Fibroblast of lung (primary cell): ENCODE measurements at regions not wholly inside any gene's neighbourhood (a gene's known extent, or its start where the extent isn't known, plus 50 kb on each side); places are given as distances from the start of the nearest gene placed in this dataset.

Experiments used
- DNase-seq, 2 donors: peaks; one replicate each; pipeline versions ENCODE4 v3.0.0 to v3.0.0-alpha.2; 2010; ENCODE audit warnings: low read depth in 2 of 2
- H2AFZ ChIP-seq: 2 replicates; pipeline ENCODE4 v1.5.1; 2012; ENCODE audit warnings: low read length, control low read depth, inconsistent platforms
- H3K27ac ChIP-seq: 2 replicates; pipeline ENCODE4 v1.5.1; 2011; ENCODE audit warnings: low read length, control low read depth; ENCODE audit not compliant: insufficient read depth
- H3K27me3 ChIP-seq: 2 replicates; pipeline ENCODE4 v1.5.1; 2011; ENCODE audit warnings: mild to moderate bottlenecking, low read length; ENCODE audit not compliant: control insufficient read depth, insufficient read depth
- H3K36me3 ChIP-seq: 2 replicates; pipeline ENCODE4 v1.5.1; 2011; ENCODE audit warnings: low read length; ENCODE audit not compliant: control insufficient read depth, insufficient read depth
- H3K4me1 ChIP-seq: 2 replicates; pipeline ENCODE4 v1.5.1; 2011; ENCODE audit warnings: low read length; ENCODE audit not compliant: control insufficient read depth, insufficient read depth; ENCODE audit errors: extremely low read depth
- H3K4me2 ChIP-seq: 2 replicates; pipeline ENCODE4 v1.5.1; 2011; ENCODE audit warnings: low read length, control low read depth; ENCODE audit not compliant: insufficient read depth; ENCODE audit errors: extremely low read depth
- H3K4me3 ChIP-seq, 4 experiments: fragments of 200-600 bp in 1 of 4; sonication (generic) in 1 of 4; replicated peaks in 1 of 4; 2 replicates each; pipeline ENCODE4 v1.5.1; 2011 to 2016; ENCODE audit warnings: low read length in 4 of 4, low read depth in 3 of 4, mild to moderate bottlenecking in 3 of 4, control low read depth in 2 of 4, inconsistent platforms in 1 of 4, mixed read lengths in 1 of 4; ENCODE audit not compliant: insufficient read depth in 1 of 4; ENCODE audit errors: control extremely low read depth in 1 of 4
- H3K79me2 ChIP-seq: 2 replicates; pipeline ENCODE4 v1.5.1; 2012; ENCODE audit warnings: mild to moderate bottlenecking, low read length, inconsistent platforms; ENCODE audit not compliant: control insufficient read depth, insufficient read depth
- H3K9ac ChIP-seq: 2 replicates; pipeline ENCODE4 v1.5.1; 2011; ENCODE audit warnings: mild to moderate bottlenecking, low read length, control low read depth; ENCODE audit not compliant: insufficient read depth
- H3K9me3 ChIP-seq: 2 replicates; pipeline ENCODE4 v1.5.1; 2012; ENCODE audit warnings: low read depth, low read length; ENCODE audit not compliant: control insufficient read depth, insufficient read depth
- H4K20me1 ChIP-seq: 2 replicates; pipeline ENCODE4 v1.5.1; 2011; ENCODE audit warnings: low read length; ENCODE audit not compliant: control insufficient read depth, insufficient read depth; ENCODE audit errors: extremely low read depth
- EZH2 ChIP-seq: IDR thresholded peaks from 2 replicates; pipeline ENCODE4 v1.5.1; 2012; ENCODE audit warnings: low read length, control low read depth, mild to moderate bottlenecking; ENCODE audit errors: missing control alignments
- TF ChIP-seq, protein P1 (sequence below), 2 donors: IDR thresholded peaks in 1 of 2; conservative IDR thresholded peaks in 1 of 2; 1 replicate in 1 of 2; 2 replicates in 1 of 2; pipeline ENCODE4 v1.5.1; 2011 to 2012; ENCODE audit warnings: low read length in 2 of 2, control low read depth in 1 of 2, inconsistent platforms in 1 of 2, low read depth in 1 of 2, mild to moderate bottlenecking in 1 of 2

- Histone ChIP-seq H4K20me1 (no peaks in the 10 kb centered on the region), H3K36me3 (no peaks in the 10 kb centered on the region), H3K4me1 (no peaks in the 10 kb centered on the region), H3K27me3 (no peaks in the 10 kb centered on the region), H3K9me3 (no peaks in the 10 kb centered on the region), H3K9ac (no peak overlapping the region), H3K4me2 (no peak overlapping the region), H3K4me3 (no peak overlapping the region), H3K27ac (no peak overlapping the region), H3K79me2 (no peaks in the 10 kb centered on the region), H2AFZ (no peak overlapping the region)
- TF ChIP-seq, protein P1, sequence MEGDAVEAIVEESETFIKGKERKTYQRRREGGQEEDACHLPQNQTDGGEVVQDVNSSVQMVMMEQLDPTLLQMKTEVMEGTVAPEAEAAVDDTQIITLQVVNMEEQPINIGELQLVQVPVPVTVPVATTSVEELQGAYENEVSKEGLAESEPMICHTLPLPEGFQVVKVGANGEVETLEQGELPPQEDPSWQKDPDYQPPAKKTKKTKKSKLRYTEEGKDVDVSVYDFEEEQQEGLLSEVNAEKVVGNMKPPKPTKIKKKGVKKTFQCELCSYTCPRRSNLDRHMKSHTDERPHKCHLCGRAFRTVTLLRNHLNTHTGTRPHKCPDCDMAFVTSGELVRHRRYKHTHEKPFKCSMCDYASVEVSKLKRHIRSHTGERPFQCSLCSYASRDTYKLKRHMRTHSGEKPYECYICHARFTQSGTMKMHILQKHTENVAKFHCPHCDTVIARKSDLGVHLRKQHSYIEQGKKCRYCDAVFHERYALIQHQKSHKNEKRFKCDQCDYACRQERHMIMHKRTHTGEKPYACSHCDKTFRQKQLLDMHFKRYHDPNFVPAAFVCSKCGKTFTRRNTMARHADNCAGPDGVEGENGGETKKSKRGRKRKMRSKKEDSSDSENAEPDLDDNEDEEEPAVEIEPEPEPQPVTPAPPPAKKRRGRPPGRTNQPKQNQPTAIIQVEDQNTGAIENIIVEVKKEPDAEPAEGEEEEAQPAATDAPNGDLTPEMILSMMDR (conservative IDR thresholded peaks at IDR 0.05 in 1 of 2, IDR thresholded peaks at IDR 0.05 in 1 of 2; ENCODE audit: low read depth in 1 of 2, low read length in 2 of 2), result no peak
- no peak for TF ChIP-seq EZH2
- no peak for DNase-seq
Observed at GRCh38 chr20:60497298-60498035, 539.2 kb downstream of the CDH26 start.

DNA sequence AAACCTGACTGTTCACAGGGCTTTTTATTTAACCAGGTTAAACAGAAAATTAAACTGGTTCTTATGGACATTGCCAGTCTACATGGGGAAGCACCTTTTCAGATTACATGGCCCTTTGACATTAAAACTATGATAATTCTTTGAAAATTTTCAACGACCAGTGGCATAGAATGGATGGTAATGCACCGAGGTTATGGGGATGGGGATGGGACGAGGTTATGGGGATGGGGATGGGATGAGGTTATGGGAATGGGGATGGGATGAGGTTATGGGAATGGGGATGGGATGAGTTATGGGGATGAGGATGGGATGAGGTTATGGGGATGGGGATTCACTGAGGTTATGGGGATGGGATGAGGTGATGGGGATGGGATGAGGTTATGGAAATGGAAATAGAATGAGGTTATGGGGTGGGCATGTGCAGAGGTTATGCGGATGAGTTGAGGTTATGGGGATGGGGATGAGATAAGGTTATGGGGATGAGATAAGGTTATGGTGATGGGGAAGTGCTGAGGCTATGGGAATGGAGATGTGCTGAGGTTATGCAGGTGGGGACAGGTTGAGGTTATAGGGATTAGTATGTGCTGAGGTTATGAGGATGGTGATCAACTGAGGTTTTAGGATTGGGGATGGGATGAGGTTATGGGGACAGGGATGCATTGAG is 541.9 kb downstream of the CDH26 start:
- Histone ChIP-seq H3K9me3 (no peaks in the 10 kb centered on the region), H3K36me3 (no peaks in the 10 kb centered on the region), H3K4me2 (no peak overlapping the region), H4K20me1 (no peaks in the 10 kb centered on the region), H3K79me2 (no peaks in the 10 kb centered on the region), H3K27me3 (no peaks in the 10 kb centered on the region), H3K9ac (no peak overlapping the region), H3K27ac (no peak overlapping the region), H2AFZ (no peak overlapping the region), H3K4me3 (no peak overlapping the region), H3K4me1 (no peaks in the 10 kb centered on the region)
- TF ChIP-seq EZH2, result no peak
- TF ChIP-seq, protein P1 (conservative IDR thresholded peaks at IDR 0.05 in 1 of 2, IDR thresholded peaks at IDR 0.05 in 1 of 2; ENCODE audit: low read depth in 1 of 2, low read length in 2 of 2), result no peak
- no peak for DNase-seq

- no peak overlapping the region for H3K4me2 ChIP-seq
- no peak for TF ChIP-seq EZH2
- TF ChIP-seq, protein P1 (conservative IDR thresholded peaks at IDR 0.05 in 1 of 2, IDR thresholded peaks at IDR 0.05 in 1 of 2; ENCODE audit: low read depth in 1 of 2, low read length in 2 of 2), result no peak
- DNase-seq, result no peak
- no peaks in the 10 kb centered on the region for H3K9me3 ChIP-seq
- H3K4me3 ChIP-seq, result no peak overlapping the region
- no peak overlapping the region for H3K9ac ChIP-seq
- no peaks in the 10 kb centered on the region for H3K27me3 ChIP-seq
- H3K4me1 ChIP-seq, result no peaks in the 10 kb centered on the region
- no peak overlapping the region for H3K27ac ChIP-seq
- no peaks in the 10 kb centered on the region for H3K36me3 ChIP-seq
- H3K79me2 ChIP-seq, result no peaks in the 10 kb centered on the region
- no peaks in the 10 kb centered on the region for H4K20me1 ChIP-seq
- H2AFZ ChIP-seq, result no peak overlapping the region
Observed at GRCh38 chr20:60501048-60501447, 542.8 kb downstream of the CDH26 start.
